ENCODE measurements at regions not wholly inside any gene's neighbourhood (a gene's known extent, or its start where the extent isn't known, plus 50 kb on each side); places are given as distances from the start of the nearest gene placed in this dataset.

DNA sequence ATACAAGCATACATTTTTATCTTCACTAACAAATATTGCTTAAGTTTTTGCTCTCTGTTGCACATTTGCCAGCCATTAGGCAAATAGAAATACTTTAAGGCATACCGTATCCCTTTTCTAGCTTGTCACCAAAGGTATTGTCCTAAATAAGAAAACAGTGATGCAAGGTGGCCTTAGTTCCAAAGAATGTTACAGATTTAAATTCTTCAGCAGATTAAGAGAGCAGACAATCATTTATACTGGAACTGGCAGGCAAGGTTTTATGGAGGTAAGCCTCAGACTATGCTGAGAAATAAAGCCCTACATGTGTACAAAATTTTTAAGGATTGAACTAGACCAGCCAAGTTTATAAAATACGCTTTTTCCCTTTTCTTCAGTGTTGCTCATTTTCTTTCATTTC, 247.8 kb downstream of the IZUMO3 start:
- Mint-ChIP-seq H3K27ac (ENCODE audit: unreplicated experiment) (no peak overlapping the region), H3K9me3 (ENCODE audit: unreplicated experiment) (no peaks in the 10 kb centered on the region), H3K27me3 (ENCODE audit: insufficient read depth, unreplicated experiment) (no peaks in the 10 kb centered on the region), H3K4me1 (ENCODE audit: low read depth, unreplicated experiment) (no peaks in the 10 kb centered on the region), H3K36me3 (ENCODE audit: insufficient read depth, unreplicated experiment) (no peaks in the 10 kb centered on the region), H3K4me3 (ENCODE audit: unreplicated experiment) (no peak overlapping the region)
- Histone ChIP-seq H3K27me3 (replicated peaks; ENCODE audit: control insufficient read depth, insufficient read depth, low read length) (no peaks in the 10 kb centered on the region), H3K9me3 (no peaks in the 10 kb centered on the region), H3K4me3 (ENCODE audit: low read depth, low read length) (no peak overlapping the region), H3K36me3 (ENCODE audit: control insufficient read depth, insufficient read depth, low read length) (no peaks in the 10 kb centered on the region), H3K4me1 (no peaks in the 10 kb centered on the region)
- ChIA-PET CTCF (no interaction called here), POLR2A (no interaction called here)
- no peak for DNase-seq
- TF ChIP-seq, protein P1, sequence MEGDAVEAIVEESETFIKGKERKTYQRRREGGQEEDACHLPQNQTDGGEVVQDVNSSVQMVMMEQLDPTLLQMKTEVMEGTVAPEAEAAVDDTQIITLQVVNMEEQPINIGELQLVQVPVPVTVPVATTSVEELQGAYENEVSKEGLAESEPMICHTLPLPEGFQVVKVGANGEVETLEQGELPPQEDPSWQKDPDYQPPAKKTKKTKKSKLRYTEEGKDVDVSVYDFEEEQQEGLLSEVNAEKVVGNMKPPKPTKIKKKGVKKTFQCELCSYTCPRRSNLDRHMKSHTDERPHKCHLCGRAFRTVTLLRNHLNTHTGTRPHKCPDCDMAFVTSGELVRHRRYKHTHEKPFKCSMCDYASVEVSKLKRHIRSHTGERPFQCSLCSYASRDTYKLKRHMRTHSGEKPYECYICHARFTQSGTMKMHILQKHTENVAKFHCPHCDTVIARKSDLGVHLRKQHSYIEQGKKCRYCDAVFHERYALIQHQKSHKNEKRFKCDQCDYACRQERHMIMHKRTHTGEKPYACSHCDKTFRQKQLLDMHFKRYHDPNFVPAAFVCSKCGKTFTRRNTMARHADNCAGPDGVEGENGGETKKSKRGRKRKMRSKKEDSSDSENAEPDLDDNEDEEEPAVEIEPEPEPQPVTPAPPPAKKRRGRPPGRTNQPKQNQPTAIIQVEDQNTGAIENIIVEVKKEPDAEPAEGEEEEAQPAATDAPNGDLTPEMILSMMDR (IDR thresholded peaks at IDR 0.05; ENCODE audit: insufficient read depth in 1 of 2, low read depth in 1 of 2, low read length in 1 of 2, severe bottlenecking in 1 of 2, unreplicated experiment in 1 of 2) = no peak
- intact Hi-C loops (cut with micrococcal nuclease; ENCODE audit: unreplicated experiment) = no loop called here
- no TSS peak for BruUV-seq (replicated peaks)

DNA sequence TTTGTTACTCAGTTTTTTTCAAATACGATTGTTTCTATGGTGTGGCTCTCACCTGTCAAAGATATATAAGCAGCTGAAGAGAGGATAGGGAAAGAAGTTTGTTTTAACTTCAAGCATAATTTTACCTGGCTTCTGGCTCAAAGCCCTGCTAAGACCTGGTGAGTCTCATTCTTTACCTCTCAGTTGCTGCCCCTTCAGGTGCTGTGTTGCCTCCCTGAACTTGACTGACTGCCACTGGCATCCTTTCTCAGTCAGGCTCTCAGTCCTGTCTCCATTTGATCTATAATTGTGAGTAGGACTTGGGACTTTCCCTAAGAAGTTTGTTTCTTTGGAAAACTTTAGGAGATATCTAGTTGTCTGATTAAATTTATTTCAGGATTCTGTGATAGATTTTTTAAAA, 249.6 kb downstream of the IZUMO3 start:
- Histone ChIP-seq H3K4me1 (no peaks in the 10 kb centered on the region), H3K9me3 (no peaks in the 10 kb centered on the region), H3K27me3 (replicated peaks; ENCODE audit: control insufficient read depth, insufficient read depth, low read length) (no peaks in the 10 kb centered on the region), H3K4me3 (ENCODE audit: low read depth, low read length) (no peak overlapping the region), H3K36me3 (ENCODE audit: control insufficient read depth, insufficient read depth, low read length) (no peaks in the 10 kb centered on the region)
- H3K27me3 Mint-ChIP-seq (ENCODE audit: insufficient read depth, unreplicated experiment) = no peaks in the 10 kb centered on the region
- H3K36me3 Mint-ChIP-seq (ENCODE audit: insufficient read depth, unreplicated experiment) = no peaks in the 10 kb centered on the region
- no peaks in the 10 kb centered on the region for H3K4me1 Mint-ChIP-seq (ENCODE audit: low read depth, unreplicated experiment)
- ChIA-PET CTCF (no interaction called here), POLR2A (no interaction called here)
- H3K27ac Mint-ChIP-seq (ENCODE audit: unreplicated experiment) = no peak overlapping the region
- intact Hi-C loops (cut with micrococcal nuclease; ENCODE audit: unreplicated experiment) = no loop called here
- H3K4me3 Mint-ChIP-seq (ENCODE audit: unreplicated experiment) = no peak overlapping the region
- no peak for DNase-seq
- TF ChIP-seq, protein P1 (IDR thresholded peaks at IDR 0.05; ENCODE audit: insufficient read depth in 1 of 2, low read depth in 1 of 2, low read length in 1 of 2, severe bottlenecking in 1 of 2, unreplicated experiment in 1 of 2) = no peak
- H3K9me3 Mint-ChIP-seq (ENCODE audit: unreplicated experiment) = no peaks in the 10 kb centered on the region
- no TSS peak for BruUV-seq (replicated peaks)

DNA sequence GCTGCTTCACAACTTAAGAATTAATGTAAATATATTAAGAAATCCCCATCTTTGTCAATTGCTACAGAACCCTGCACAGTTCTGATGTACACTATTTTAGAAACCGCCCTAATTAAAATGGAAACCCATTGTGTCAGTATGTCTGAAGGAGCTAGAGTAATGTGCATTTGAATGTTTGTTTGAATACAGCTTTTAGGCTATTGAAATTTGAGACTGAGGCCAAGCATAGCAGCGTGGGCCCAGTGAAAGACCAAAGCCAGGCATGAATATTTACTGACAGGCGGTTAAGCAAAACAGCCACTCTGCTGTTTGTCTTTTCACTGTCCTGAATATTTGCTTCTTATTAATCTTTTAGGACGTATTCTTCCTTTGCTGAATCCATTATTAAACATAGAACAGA, 252.3 kb downstream of the IZUMO3 start:
- no peaks in the 10 kb centered on the region for H3K27me3 Mint-ChIP-seq (ENCODE audit: insufficient read depth, unreplicated experiment)
- TF ChIP-seq, protein P1 (IDR thresholded peaks at IDR 0.05; ENCODE audit: insufficient read depth in 1 of 2, low read depth in 1 of 2, low read length in 1 of 2, severe bottlenecking in 1 of 2, unreplicated experiment in 1 of 2) = no peak
- Histone ChIP-seq H3K36me3 (ENCODE audit: control insufficient read depth, insufficient read depth, low read length) (no peaks in the 10 kb centered on the region), H3K9me3 (no peaks in the 10 kb centered on the region), H3K27me3 (replicated peaks; ENCODE audit: control insufficient read depth, insufficient read depth, low read length) (no peaks in the 10 kb centered on the region), H3K4me1 (no peaks in the 10 kb centered on the region), H3K4me3 (ENCODE audit: low read depth, low read length) (no peak overlapping the region)
- H3K27ac Mint-ChIP-seq (ENCODE audit: unreplicated experiment) = no peak overlapping the region
- H3K4me1 Mint-ChIP-seq (ENCODE audit: low read depth, unreplicated experiment) = no peaks in the 10 kb centered on the region
- no TSS peak for BruUV-seq (replicated peaks)
- no peaks in the 10 kb centered on the region for H3K36me3 Mint-ChIP-seq (ENCODE audit: insufficient read depth, unreplicated experiment)
- intact Hi-C loops (cut with micrococcal nuclease; ENCODE audit: unreplicated experiment) = no loop called here
- H3K9me3 Mint-ChIP-seq (ENCODE audit: unreplicated experiment) = no peaks in the 10 kb centered on the region
- POLR2A ChIA-PET = no interaction called here
- no peak overlapping the region for H3K4me3 Mint-ChIP-seq (ENCODE audit: unreplicated experiment)
- no peak for DNase-seq
- CTCF ChIA-PET = no interaction called here

Measured in Caco-2 (cell line).